HG03045 (cell line): ENCODE measurements at regions not wholly inside any gene's neighbourhood (a gene's known extent, or its start where the extent isn't known, plus 50 kb on each side); places are given as distances from the start of the nearest gene placed in this dataset.
"Not testable (repeated sequence)": the region's sequence is repeated elsewhere in the genome, so short reads cannot be mapped to it uniquely, and the experiment has no call there.

Source experiments
- ATAC-seq: cut with Tn5 transposase; IDR thresholded peaks from one replicate; pipeline ENCODE4 v1.9.1; 2021; ENCODE audit warnings: mild to moderate bottlenecking, moderate library complexity; ENCODE audit not compliant: unreplicated experiment

- ATAC-seq, result no peak
Measured at GRCh38 chr4:161329852-161330251, 833.9 kb downstream of the FSTL5 start.

- ATAC-seq, result no peak
Measured at GRCh38 chr4:161321706-161322105, 842.1 kb downstream of the FSTL5 start.

GRCh38 chr4:161320377-161320776 is 843.4 kb downstream of the FSTL5 start:
- ATAC-seq, result no peak

GRCh38 chr4:161317000-161317399 is 846.8 kb downstream of the FSTL5 start:
- ATAC-seq, result no peak

GRCh38 chr4:161314371-161314770 is 849.4 kb downstream of the FSTL5 start:
- ATAC-seq, result no peak

- no peak for ATAC-seq
Measured at GRCh38 chr4:161303551-161303950, 860.2 kb downstream of the FSTL5 start.

- ATAC-seq, result no peak
Measured at GRCh38 chr4:161291222-161291621, 872.6 kb downstream of the FSTL5 start.

- ATAC-seq, result peak; percentile 77
Measured at GRCh38 chr4:161287678-161288352, 876.0 kb downstream of the FSTL5 start.

- ATAC-seq, result no peak
Measured at GRCh38 chr4:161285461-161285860, 878.3 kb downstream of the FSTL5 start.

GRCh38 chr4:161280929-161281328 is 882.9 kb downstream of the FSTL5 start:
- no peak for ATAC-seq

GRCh38 chr4:161279095-161279494 is 884.7 kb downstream of the FSTL5 start:
- ATAC-seq, result no peak

GRCh38 chr4:161277150-161277787 is 886.5 kb downstream of the FSTL5 start:
- not testable (repeated sequence) for ATAC-seq

- no peak for ATAC-seq
Measured at GRCh38 chr4:161273607-161274006, 890.2 kb downstream of the FSTL5 start.

GRCh38 chr4:161260819-161261218 is 903.0 kb downstream of the FSTL5 start:
- ATAC-seq, result no peak

GRCh38 chr4:161256716-161257115 is 907.1 kb downstream of the FSTL5 start:
- no peak for ATAC-seq

- no peak for ATAC-seq
Measured at GRCh38 chr4:161256172-161256571, 907.6 kb downstream of the FSTL5 start.

- ATAC-seq, result no peak
Measured at GRCh38 chr4:161254375-161254774, 909.4 kb downstream of the FSTL5 start.

GRCh38 chr4:161252520-161253141 is 911.2 kb downstream of the FSTL5 start:
- ATAC-seq, result peak; percentile 59

GRCh38 chr4:161249779-161250440 is 913.9 kb downstream of the FSTL5 start:
- no peak for ATAC-seq

- no peak for ATAC-seq
Measured at GRCh38 chr4:161248880-161249279, 914.9 kb downstream of the FSTL5 start.

- no peak for ATAC-seq
Measured at GRCh38 chr4:161247831-161248230, 916.0 kb downstream of the FSTL5 start.

GRCh38 chr4:161238033-161238432 is 925.8 kb downstream of the FSTL5 start:
- no peak for ATAC-seq
